Left ventricle myocardium inferior (tissue), 1 donor: ENCODE measurements at regions not wholly inside any gene's neighbourhood (a gene's known extent, or its start where the extent isn't known, plus 50 kb on each side); places are given as distances from the start of the nearest gene placed in this dataset.

Experiments
- DNase-seq: peaks from one replicate; pipeline ENCODE4 v3.0.0-alpha.2; 2020
- H3K27ac ChIP-seq: fragments of 200-600 bp; replicated peaks from 2 replicates; pipeline ENCODE4 v1.8.0; 2021
- H3K27me3 ChIP-seq: fragments of 200-600 bp; 2 replicates; pipeline ENCODE4 v1.8.0; 2021; ENCODE audit warnings: low read depth
- H3K36me3 ChIP-seq: fragments of 200-600 bp; 2 replicates; pipeline ENCODE4 v1.8.0; 2021
- H3K4me1 ChIP-seq: fragments of 200-600 bp; 2 replicates; pipeline ENCODE4 v1.8.0; 2021
- H3K4me3 ChIP-seq: fragments of 200-600 bp; 2 replicates; pipeline ENCODE4 v1.8.0; 2021; ENCODE audit warnings: mild to moderate bottlenecking, moderate library complexity
- H3K9me3 ChIP-seq: fragments of 200-600 bp; replicated peaks from 2 replicates; pipeline ENCODE4 v1.8.0; 2021
- CTCF ChIP-seq: fragments of 200-600 bp; IDR thresholded peaks from 2 replicates; pipeline ENCODE4 v1.8.0; 2021; ENCODE audit warnings: antibody characterized with exemption, mild to moderate bottlenecking, borderline replicate concordance
- intact Hi-C: fragments of 100-400 bp; cut with micrococcal nuclease; formaldehyde crosslinking; loops from one replicate; pipeline ENCODE4 v1.11.0; 2022
- donor health status: DM: no; HTN: yes; CAD: no; lungs with severe emphysema.

- H3K9me3 ChIP-seq: no peaks in the 10 kb centered on the region
- H3K36me3 ChIP-seq: no peaks in the 10 kb centered on the region
- H3K27ac ChIP-seq: no peak overlapping the region
- intact Hi-C loops: no loop called here
- no peak for DNase-seq
- no peak overlapping the region for H3K4me3 ChIP-seq
- H3K27me3 ChIP-seq: peaks cover 61% of the 10 kb centered on the region
- no peaks in the 10 kb centered on the region for H3K4me1 ChIP-seq
- TF ChIP-seq CTCF: no peak
These were observed 123.8 kb downstream of the WT1 start for GRCh38 chr11:32311346-32312065.

GRCh38 chr11:32312206-32312817, 123.0 kb downstream of the WT1 start:
- intact Hi-C loops: no loop called here
- Histone ChIP-seq H3K27ac (no peak overlapping the region), H3K4me3 (no peak overlapping the region)

GRCh38 chr11:32312865-32313403, 122.4 kb downstream of the WT1 start:
- H3K4me3 ChIP-seq: no peak overlapping the region
- no peak for DNase-seq
- no peaks in the 10 kb centered on the region for H3K9me3 ChIP-seq
- H3K4me1 ChIP-seq: no peaks in the 10 kb centered on the region
- TF ChIP-seq CTCF: peak; percentile 69
- no peaks in the 10 kb centered on the region for H3K36me3 ChIP-seq
- H3K27ac ChIP-seq: no peak overlapping the region
- intact Hi-C loops: no loop called here
- H3K27me3 ChIP-seq: peaks cover 48% of the 10 kb centered on the region

More at GRCh38 chr11:32312206-32312817, 123.0 kb downstream of the WT1 start:
- no peaks in the 10 kb centered on the region for H3K9me3 ChIP-seq
- DNase-seq: no peak
- no peak for TF ChIP-seq CTCF
- peaks cover 53% of the 10 kb centered on the region for H3K27me3 ChIP-seq
- H3K4me1 ChIP-seq: no peaks in the 10 kb centered on the region
- H3K36me3 ChIP-seq: no peaks in the 10 kb centered on the region

- intact Hi-C loops: no loop called here
These were observed 121.9 kb downstream of the WT1 start for GRCh38 chr11:32313477-32313876.

GRCh38 chr11:32315121-32315520, 120.2 kb downstream of the WT1 start:
- Histone ChIP-seq H3K4me3 (no peak overlapping the region), H3K4me1 (no peaks in the 10 kb centered on the region), H3K27me3 (peaks cover 53% of the 10 kb centered on the region), H3K27ac (no peak overlapping the region), H3K36me3 (no peaks in the 10 kb centered on the region), H3K9me3 (no peaks in the 10 kb centered on the region)
- intact Hi-C loops: no loop called here
- DNase-seq: no peak
- TF ChIP-seq CTCF: no peak

More at GRCh38 chr11:32313477-32313876, 121.9 kb downstream of the WT1 start:
- Histone ChIP-seq H3K36me3 (no peaks in the 10 kb centered on the region), H3K4me1 (no peaks in the 10 kb centered on the region), H3K27ac (no peak overlapping the region), H3K27me3 (peaks cover 47% of the 10 kb centered on the region), H3K4me3 (no peak overlapping the region), H3K9me3 (no peaks in the 10 kb centered on the region)
- DNase-seq: no peak
- no peak for TF ChIP-seq CTCF
